IMR-90 (cell line): ENCODE measurements at regions not wholly inside any gene's neighbourhood (a gene's known extent, or its start where the extent isn't known, plus 50 kb on each side); places are given as distances from the start of the nearest gene placed in this dataset.

Source experiments
- ATAC-seq: fragments of 200-7000 bp; cut with Tn5 transposase; 2 replicates; pipeline ENCODE4 v1.9.1; 2020; ENCODE audit warnings: low read depth, mild to moderate bottlenecking, moderate library complexity
- BruUV-seq: library from RNA; stranded (reverse); fragments of 400-500 nt; replicated peaks from 2 replicates; lab custom pipeline; 2021; lab: Mats Ljungman, UMichigan
- CTCF ChIA-PET: fragments of 300-600 bp; formaldehyde crosslinking; extraction: SDS; loops from one replicate; lab custom pipeline; 2021; ENCODE audit warnings: antibody characterized with exemption; lab: Yijun Ruan, JAX
- POLR2A ChIA-PET: fragments of 300-600 bp; sonication (Branson Sonifier 250); formaldehyde crosslinking; loops from one replicate; lab custom pipeline; 2022; ENCODE audit warnings: antibody characterized with exemption; ENCODE audit not compliant: unreplicated experiment; lab: Charles Lee
- DNase-seq: peaks from one replicate; pipeline ENCODE4 v3.0.0; 2013
- H2AFZ ChIP-seq: replicated peaks from 2 replicates; pipeline ENCODE3; 2013; ENCODE audit warnings: low read length, mild to moderate bottlenecking; ENCODE audit not compliant: poor library complexity
- H2AK5ac ChIP-seq: 2 replicates; pipeline ENCODE4 v1.6.1; 2013; ENCODE audit warnings: low read depth, low read length, inconsistent platforms
- H2AK9ac ChIP-seq: replicated peaks from 2 replicates; pipeline ENCODE3; 2013; ENCODE audit warnings: mild to moderate bottlenecking, low read depth, low read length, moderate library complexity; ENCODE audit not compliant: poor library complexity
- H2BK120ac ChIP-seq: 2 replicates; pipeline ENCODE4 v1.6.1; 2013; ENCODE audit warnings: low read depth, low read length, inconsistent platforms
- H2BK15ac ChIP-seq: 3 replicates; pipeline ENCODE4 v1.6.1; 2013; ENCODE audit warnings: low read depth, low read length, inconsistent platforms
- H2BK20ac ChIP-seq: 2 replicates; pipeline ENCODE4 v1.6.1; 2013; ENCODE audit warnings: low read depth, mild to moderate bottlenecking, inconsistent platforms, low read length, moderate library complexity
- H2BK5ac ChIP-seq: 2 replicates; pipeline ENCODE4 v1.6.1; 2013; ENCODE audit warnings: mild to moderate bottlenecking, low read depth, low read length, inconsistent platforms; ENCODE audit not compliant: poor library complexity, severe bottlenecking
- H3K14ac ChIP-seq: replicated peaks from 2 replicates; pipeline ENCODE4 v1.6.1; 2013; ENCODE audit warnings: low read depth, low read length, inconsistent platforms
- H3K18ac ChIP-seq: 2 replicates; pipeline ENCODE4 v1.6.1; 2013; ENCODE audit warnings: low read depth, low read length, control low read depth
- H3K23ac ChIP-seq: 2 replicates; pipeline ENCODE4 v1.6.1; 2013; ENCODE audit warnings: low read depth, low read length, inconsistent platforms
- H3K27ac ChIP-seq: 2 replicates; pipeline ENCODE4 v1.5.1; 2013; ENCODE audit warnings: mild to moderate bottlenecking, control low read depth, low read length; ENCODE audit not compliant: insufficient read depth
- H3K27me3 ChIP-seq: 2 replicates; pipeline ENCODE4 v1.6.1; 2013; ENCODE audit warnings: low read length; ENCODE audit not compliant: control insufficient read depth, insufficient read depth
- H3K36me3 ChIP-seq: 2 replicates; pipeline ENCODE4 v1.6.1; 2013; ENCODE audit warnings: low read length, mixed read lengths; ENCODE audit not compliant: control insufficient read depth, insufficient read depth
- H3K4ac ChIP-seq: 2 replicates; pipeline ENCODE4 v1.6.1; 2013; ENCODE audit warnings: low read depth, low read length, inconsistent platforms
- H3K4me1 ChIP-seq: 2 replicates; pipeline ENCODE4 v1.6.1; 2013; ENCODE audit warnings: low read length, mixed read lengths; ENCODE audit not compliant: control insufficient read depth, insufficient read depth
- H3K4me2 ChIP-seq: 2 replicates; pipeline ENCODE4 v1.6.1; 2013; ENCODE audit warnings: low read depth, mild to moderate bottlenecking, control low read depth, low read length, moderate library complexity
- H3K4me3 ChIP-seq: 2 replicates; pipeline ENCODE4 v1.5.1; 2013; ENCODE audit warnings: low read depth, mild to moderate bottlenecking, control low read depth, low read length, moderate library complexity; ENCODE audit not compliant: insufficient read depth
- H3K56ac ChIP-seq: 2 replicates; pipeline ENCODE4 v1.6.1; 2013; ENCODE audit warnings: low read length, inconsistent platforms; ENCODE audit not compliant: insufficient read depth; ENCODE audit errors: extremely low read depth
- H3K79me1 ChIP-seq, 2 experiments: 2 replicates each; pipeline ENCODE4 v1.6.1; 2013; ENCODE audit warnings: low read length in 2 of 2, inconsistent platforms in 1 of 2, low read depth in 1 of 2
- H3K9ac ChIP-seq: 2 replicates; pipeline ENCODE4 v1.6.1; 2013; ENCODE audit warnings: low read depth, low read length, control low read depth
- H3K9me1 ChIP-seq: 2 replicates; pipeline ENCODE4 v1.6.1; 2013; ENCODE audit warnings: low read length, inconsistent platforms; ENCODE audit not compliant: insufficient read depth
- H3K9me3 ChIP-seq: 2 replicates; pipeline ENCODE4 v1.6.1; 2013; ENCODE audit warnings: low read length; ENCODE audit not compliant: control insufficient read depth, insufficient read depth
- H4K20me1 ChIP-seq: 2 replicates; pipeline ENCODE4 v1.6.1; 2013; ENCODE audit warnings: low read length, inconsistent platforms; ENCODE audit not compliant: insufficient read depth
- H4K5ac ChIP-seq: 2 replicates; pipeline ENCODE4 v1.6.1; 2013; ENCODE audit warnings: mild to moderate bottlenecking, low read depth, low read length, control low read depth
- H4K8ac ChIP-seq, 2 experiments: 2 replicates each; pipeline ENCODE4 v1.6.1; 2013; ENCODE audit warnings: low read depth in 2 of 2, low read length in 2 of 2, control low read depth in 1 of 2, inconsistent platforms in 1 of 2
- H4K91ac ChIP-seq: 2 replicates; pipeline ENCODE4 v1.6.1; 2013; ENCODE audit warnings: low read depth, low read length, inconsistent platforms; ENCODE audit not compliant: insufficient read depth
- BHLHE40 ChIP-seq: fragments of 150-350 bp; IDR thresholded peaks from 2 replicates; pipeline ENCODE4 v1.6.1; 2016; ENCODE audit warnings: mild to moderate bottlenecking, low read depth, low read length
- MAFK ChIP-seq: IDR thresholded peaks from 2 replicates; pipeline ENCODE4 v1.6.1; 2012; ENCODE audit warnings: low read depth, low read length, improper control_type of control experiment
- MAZ ChIP-seq: IDR thresholded peaks from 2 replicates; pipeline ENCODE4 v1.6.1; 2012; ENCODE audit warnings: low read depth, mild to moderate bottlenecking, low read length, improper control_type of control experiment, moderate library complexity, borderline replicate concordance
- MXI1 ChIP-seq: IDR thresholded peaks from 2 replicates; pipeline ENCODE4 v1.6.1; 2012; ENCODE audit warnings: low read depth, mild to moderate bottlenecking, low read length, moderate library complexity, borderline replicate concordance
- POLR2A ChIP-seq: IDR thresholded peaks from 2 replicates; pipeline ENCODE4 v1.6.1; 2012; ENCODE audit warnings: mild to moderate bottlenecking, low read depth, low read length
- RCOR1 ChIP-seq: IDR thresholded peaks from 2 replicates; pipeline ENCODE4 v1.6.1; 2012; ENCODE audit warnings: mild to moderate bottlenecking, low read length, improper control_type of control experiment; ENCODE audit not compliant: insufficient replicate concordance
- WGBS, 2 experiments: methylation state at CpG; one replicate each; pipeline versions ENCODE4 v1.1.5 to v1.1.7; 2013; ENCODE audit warnings: missing lambda C conversion rate in 2 of 2; ENCODE audit not compliant: insufficient read length in 1 of 2; ENCODE audit errors: extremely low coverage in 2 of 2; 5-methylcytosine and 5-hydroxymethylcytosine counted together
- dilution Hi-C: fragments of 300-500 bp; cut with HindIII; formaldehyde crosslinking; loops from one replicate; pipeline ENCODE4 v1.14.3; 2018; ENCODE audit warnings: low sequenced_read_pairs; ENCODE audit not compliant: unreplicated experiment
- in situ Hi-C: fragments of 300-500 bp; cut with MboI; formaldehyde crosslinking; loops from 3 replicates; pipeline ENCODE4 v1.14.3; 2019; ENCODE audit warnings: low sequenced_read_pairs, inconsistent platforms, mixed read lengths
- intact Hi-C: fragments of 100-400 bp; cut with micrococcal nuclease; formaldehyde crosslinking; loops from 2 replicates; pipeline ENCODE4 v1.10.0; 2022
- TF ChIP-seq, protein P1 (sequence below): fragments of 150-350 bp; IDR thresholded peaks from 2 replicates; pipeline ENCODE4 v1.6.1; 2017; ENCODE audit warnings: mild to moderate bottlenecking, antibody characterized with exemption, low read length, low read depth
- TF ChIP-seq, protein P2 (sequence below): fragments of 150-350 bp; IDR thresholded peaks from 2 replicates; pipeline ENCODE4 v1.6.1; 2016; ENCODE audit warnings: low read depth, mild to moderate bottlenecking, low read length, moderate library complexity, borderline replicate concordance
- TF ChIP-seq, protein P3 (sequence below): conservative IDR thresholded peaks from 2 replicates; pipeline ENCODE4 v1.5.1; 2012; ENCODE audit warnings: mild to moderate bottlenecking, low read depth, low read length, improper control_type of control experiment

DNA sequence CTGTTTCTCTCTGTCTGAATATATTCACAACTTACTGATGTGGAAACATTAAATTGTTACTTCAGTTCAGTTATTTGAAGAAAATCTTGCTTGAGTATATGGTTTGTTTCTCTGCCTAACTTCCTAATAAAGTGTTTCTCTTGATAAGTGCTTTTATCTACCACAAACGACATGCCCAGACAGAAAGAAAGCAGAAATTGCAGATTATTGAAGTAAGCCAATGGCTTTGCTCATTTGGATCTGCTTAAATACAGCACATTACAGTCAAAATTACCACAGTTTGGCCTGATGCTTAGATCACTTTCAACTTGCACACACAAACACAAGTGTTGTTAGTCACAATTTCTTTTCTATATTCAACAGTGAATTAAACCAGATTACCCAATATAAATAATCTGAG lies 68.0 kb downstream of the ATOH1 start:
- CTCF ChIA-PET = no interaction called here
- POLR2A ChIA-PET = no interaction called here
- no CpG with 5 or more reads among the region's 1 CpG for WGBS, 2 experiments
- BruUV-seq = no TSS peak
- in situ Hi-C loops = no loop called here
- no peak overlapping the region for H3K23ac ChIP-seq
- no peak overlapping the region for H4K5ac ChIP-seq
- intact Hi-C loops = no loop called here
- no peak overlapping the region for H3K4me2 ChIP-seq
- no peak overlapping the region for H3K9ac ChIP-seq
- H2AFZ ChIP-seq = no peak overlapping the region
- no peak overlapping the region for H2BK15ac ChIP-seq
- H2AK5ac ChIP-seq = no peak overlapping the region
- no peaks in the 10 kb centered on the region for H4K20me1 ChIP-seq
- H3K4ac ChIP-seq = no peak overlapping the region
- dilution Hi-C loops = no loop called here
- H3K27me3 ChIP-seq = no peaks in the 10 kb centered on the region
- no peak overlapping the region for H2BK5ac ChIP-seq
- no peak overlapping the region for H2BK120ac ChIP-seq
- TF ChIP-seq, protein P1, sequence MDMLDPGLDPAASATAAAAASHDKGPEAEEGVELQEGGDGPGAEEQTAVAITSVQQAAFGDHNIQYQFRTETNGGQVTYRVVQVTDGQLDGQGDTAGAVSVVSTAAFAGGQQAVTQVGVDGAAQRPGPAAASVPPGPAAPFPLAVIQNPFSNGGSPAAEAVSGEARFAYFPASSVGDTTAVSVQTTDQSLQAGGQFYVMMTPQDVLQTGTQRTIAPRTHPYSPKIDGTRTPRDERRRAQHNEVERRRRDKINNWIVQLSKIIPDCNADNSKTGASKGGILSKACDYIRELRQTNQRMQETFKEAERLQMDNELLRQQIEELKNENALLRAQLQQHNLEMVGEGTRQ = no peak
- TF ChIP-seq, protein P2, sequence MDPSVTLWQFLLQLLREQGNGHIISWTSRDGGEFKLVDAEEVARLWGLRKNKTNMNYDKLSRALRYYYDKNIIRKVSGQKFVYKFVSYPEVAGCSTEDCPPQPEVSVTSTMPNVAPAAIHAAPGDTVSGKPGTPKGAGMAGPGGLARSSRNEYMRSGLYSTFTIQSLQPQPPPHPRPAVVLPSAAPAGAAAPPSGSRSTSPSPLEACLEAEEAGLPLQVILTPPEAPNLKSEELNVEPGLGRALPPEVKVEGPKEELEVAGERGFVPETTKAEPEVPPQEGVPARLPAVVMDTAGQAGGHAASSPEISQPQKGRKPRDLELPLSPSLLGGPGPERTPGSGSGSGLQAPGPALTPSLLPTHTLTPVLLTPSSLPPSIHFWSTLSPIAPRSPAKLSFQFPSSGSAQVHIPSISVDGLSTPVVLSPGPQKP = no peak
- TF ChIP-seq POLR2A = no peak
- no peak for TF ChIP-seq BHLHE40
- TF ChIP-seq RCOR1 = no peak
- no peak for TF ChIP-seq MAFK
- no peak for TF ChIP-seq MAZ
- TF ChIP-seq, protein P3, sequence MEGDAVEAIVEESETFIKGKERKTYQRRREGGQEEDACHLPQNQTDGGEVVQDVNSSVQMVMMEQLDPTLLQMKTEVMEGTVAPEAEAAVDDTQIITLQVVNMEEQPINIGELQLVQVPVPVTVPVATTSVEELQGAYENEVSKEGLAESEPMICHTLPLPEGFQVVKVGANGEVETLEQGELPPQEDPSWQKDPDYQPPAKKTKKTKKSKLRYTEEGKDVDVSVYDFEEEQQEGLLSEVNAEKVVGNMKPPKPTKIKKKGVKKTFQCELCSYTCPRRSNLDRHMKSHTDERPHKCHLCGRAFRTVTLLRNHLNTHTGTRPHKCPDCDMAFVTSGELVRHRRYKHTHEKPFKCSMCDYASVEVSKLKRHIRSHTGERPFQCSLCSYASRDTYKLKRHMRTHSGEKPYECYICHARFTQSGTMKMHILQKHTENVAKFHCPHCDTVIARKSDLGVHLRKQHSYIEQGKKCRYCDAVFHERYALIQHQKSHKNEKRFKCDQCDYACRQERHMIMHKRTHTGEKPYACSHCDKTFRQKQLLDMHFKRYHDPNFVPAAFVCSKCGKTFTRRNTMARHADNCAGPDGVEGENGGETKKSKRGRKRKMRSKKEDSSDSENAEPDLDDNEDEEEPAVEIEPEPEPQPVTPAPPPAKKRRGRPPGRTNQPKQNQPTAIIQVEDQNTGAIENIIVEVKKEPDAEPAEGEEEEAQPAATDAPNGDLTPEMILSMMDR = no peak
- no peak for TF ChIP-seq MXI1
- H3K79me1 ChIP-seq = no peaks in the 10 kb centered on the region
- H3K27ac ChIP-seq = no peak overlapping the region
- ATAC-seq (no peak), DNase-seq (no peak)
- H3K4me1 ChIP-seq = no peaks in the 10 kb centered on the region
- no peaks in the 10 kb centered on the region for H3K9me1 ChIP-seq
- H4K8ac ChIP-seq = no peak overlapping the region
- no peaks in the 10 kb centered on the region for H3K9me3 ChIP-seq
- H3K14ac ChIP-seq = no peak overlapping the region
- no peak overlapping the region for H3K4me3 ChIP-seq
- H4K91ac ChIP-seq = no peak overlapping the region
- H2AK9ac ChIP-seq = no peak overlapping the region
- H3K36me3 ChIP-seq = no peaks in the 10 kb centered on the region
- no peak overlapping the region for H3K56ac ChIP-seq
- no peak overlapping the region for H3K18ac ChIP-seq
- H2BK20ac ChIP-seq = no peak overlapping the region
